OCI-LY7 (cell line): ENCODE measurements at regions not wholly inside any gene's neighbourhood (a gene's known extent, or its start where the extent isn't known, plus 50 kb on each side); places are given as distances from the start of the nearest gene placed in this dataset.

ENCODE experiments used
- EZH2phosphoT487 ChIP-seq: fragments of 200-600 bp; sonication (generic); IDR thresholded peaks from 2 replicates; pipeline ENCODE4 v1.6.1; 2018; ENCODE audit warnings: low read depth, borderline replicate concordance, mild to moderate bottlenecking, mixed run types, antibody characterized with exemption, low read length, moderate library complexity, mixed read lengths
- TF ChIP-seq, protein P1 (sequence below): fragments of 200-600 bp; sonication (generic); conservative IDR thresholded peaks from 2 replicates; pipeline ENCODE4 v1.5.1; 2014; ENCODE audit warnings: mild to moderate bottlenecking, antibody characterized with exemption, low read length, moderate library complexity, mixed read lengths

DNA sequence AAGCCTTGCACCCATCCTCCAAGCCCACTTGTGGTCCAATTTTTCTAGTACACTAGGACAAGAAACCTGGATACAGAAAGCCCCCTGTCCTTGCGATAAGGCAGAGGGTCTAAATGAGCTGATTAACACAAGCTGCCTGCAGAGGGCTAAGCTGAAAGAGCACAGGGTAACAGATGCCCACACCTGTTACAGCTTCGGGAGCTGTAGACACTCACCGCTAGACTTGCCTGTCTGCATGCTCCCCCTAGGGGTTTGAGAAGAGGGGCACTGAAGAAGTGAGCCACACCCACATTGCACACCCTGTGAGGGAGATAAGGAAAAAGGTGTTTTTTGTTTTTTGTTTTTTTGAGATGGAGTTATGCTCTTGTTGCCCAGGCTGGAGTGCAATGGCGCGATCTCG is 386.5 kb upstream of the AUTS2 start:
- TF ChIP-seq, protein P1, sequence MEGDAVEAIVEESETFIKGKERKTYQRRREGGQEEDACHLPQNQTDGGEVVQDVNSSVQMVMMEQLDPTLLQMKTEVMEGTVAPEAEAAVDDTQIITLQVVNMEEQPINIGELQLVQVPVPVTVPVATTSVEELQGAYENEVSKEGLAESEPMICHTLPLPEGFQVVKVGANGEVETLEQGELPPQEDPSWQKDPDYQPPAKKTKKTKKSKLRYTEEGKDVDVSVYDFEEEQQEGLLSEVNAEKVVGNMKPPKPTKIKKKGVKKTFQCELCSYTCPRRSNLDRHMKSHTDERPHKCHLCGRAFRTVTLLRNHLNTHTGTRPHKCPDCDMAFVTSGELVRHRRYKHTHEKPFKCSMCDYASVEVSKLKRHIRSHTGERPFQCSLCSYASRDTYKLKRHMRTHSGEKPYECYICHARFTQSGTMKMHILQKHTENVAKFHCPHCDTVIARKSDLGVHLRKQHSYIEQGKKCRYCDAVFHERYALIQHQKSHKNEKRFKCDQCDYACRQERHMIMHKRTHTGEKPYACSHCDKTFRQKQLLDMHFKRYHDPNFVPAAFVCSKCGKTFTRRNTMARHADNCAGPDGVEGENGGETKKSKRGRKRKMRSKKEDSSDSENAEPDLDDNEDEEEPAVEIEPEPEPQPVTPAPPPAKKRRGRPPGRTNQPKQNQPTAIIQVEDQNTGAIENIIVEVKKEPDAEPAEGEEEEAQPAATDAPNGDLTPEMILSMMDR = peak; percentile 75
- no peak for TF ChIP-seq EZH2phosphoT487
